Ovary (tissue), 7 donors: ENCODE measurements at regions not wholly inside any gene's neighbourhood (a gene's known extent, or its start where the extent isn't known, plus 50 kb on each side); places are given as distances from the start of the nearest gene placed in this dataset.
A peak's percentile ranks its signal among the peaks of the same experiment; 100 is the strongest.

ENCODE experiments used
- DNase-seq, 5 donors: peaks; one replicate each; pipeline ENCODE4 v3.0.0-alpha.2; 2019 to 2020
- H3K27ac ChIP-seq, 2 donors: fragments of 200-600 bp; one replicate each; pipeline versions ENCODE4 v1.5.1 to v1.8.0; 2019 to 2022
- H3K27me3 ChIP-seq: fragments of 200-600 bp; one replicate; pipeline ENCODE4 v1.8.0; 2022
- H3K36me3 ChIP-seq: fragments of 200-600 bp; sonication (generic); one replicate; pipeline ENCODE4 v1.5.1; 2019
- H3K4me1 ChIP-seq: one replicate; pipeline ENCODE4 v1.8.1; 2013; ENCODE audit warnings: mild to moderate bottlenecking, moderate library complexity; ENCODE audit not compliant: insufficient read depth
- H3K4me3 ChIP-seq: fragments of 200-600 bp; sonication (generic); one replicate; pipeline ENCODE4 v1.5.1; 2017
- H3K9me3 ChIP-seq, 2 donors: fragments of 200-600 bp in 1 of 2; sonication (generic) in 1 of 2; one replicate each; pipeline versions ENCODE4 v1.5.1 to v1.8.1; 2013 to 2019; ENCODE audit warnings: mild to moderate bottlenecking in 1 of 2, moderate library complexity in 1 of 2
- EP300 ChIP-seq: sonication (generic); formaldehyde crosslinking; IDR thresholded peaks from one replicate; pipeline ENCODE4 v1.6.1; 2017; ENCODE audit warnings: antibody characterized with exemption
- POLR2A ChIP-seq: fragments of 450-650 bp; IDR thresholded peaks from one replicate; pipeline ENCODE4 v1.6.1; 2017; ENCODE audit warnings: antibody characterized with exemption, mild to moderate bottlenecking, moderate library complexity
- WGBS, 3 donors: extraction: QIAGEN DNeasy Blood & Tissue Kit in 1 of 3; methylation state at CpG; one replicate each; pipeline versions ENCODE4 v1.1.5 to v1.1.7; 2013 to 2017; 5-methylcytosine and 5-hydroxymethylcytosine counted together
- intact Hi-C, 4 donors: fragments of 100-400 bp; cut with DNase I; formaldehyde crosslinking; loops; one replicate each; pipeline versions ENCODE4 v1.11.0 to v1.15.1; 2022 to 2023
- TF ChIP-seq, protein P1 (sequence below), 3 donors: fragments of 450-650 bp in 2 of 3; fragments of 200-600 bp in 1 of 3; IDR thresholded peaks; one replicate each; pipeline versions ENCODE4 v1.5.1 to v1.8.0; 2016 to 2022; ENCODE audit warnings: antibody characterized with exemption in 3 of 3, mild to moderate bottlenecking in 1 of 3
- donor health status: DM: no; HTN: no; CAD: no; lungs with moderate emphysema.
- donor health status: DM: no; HTN: no; CAD: no.
- donor health status: Bipolar disorder and iron deficiency.
- donor health status: DM: no; HTN: no; CAD: no.
- donor health status: DM: yes; HTN: yes; CAD: no.

DNA sequence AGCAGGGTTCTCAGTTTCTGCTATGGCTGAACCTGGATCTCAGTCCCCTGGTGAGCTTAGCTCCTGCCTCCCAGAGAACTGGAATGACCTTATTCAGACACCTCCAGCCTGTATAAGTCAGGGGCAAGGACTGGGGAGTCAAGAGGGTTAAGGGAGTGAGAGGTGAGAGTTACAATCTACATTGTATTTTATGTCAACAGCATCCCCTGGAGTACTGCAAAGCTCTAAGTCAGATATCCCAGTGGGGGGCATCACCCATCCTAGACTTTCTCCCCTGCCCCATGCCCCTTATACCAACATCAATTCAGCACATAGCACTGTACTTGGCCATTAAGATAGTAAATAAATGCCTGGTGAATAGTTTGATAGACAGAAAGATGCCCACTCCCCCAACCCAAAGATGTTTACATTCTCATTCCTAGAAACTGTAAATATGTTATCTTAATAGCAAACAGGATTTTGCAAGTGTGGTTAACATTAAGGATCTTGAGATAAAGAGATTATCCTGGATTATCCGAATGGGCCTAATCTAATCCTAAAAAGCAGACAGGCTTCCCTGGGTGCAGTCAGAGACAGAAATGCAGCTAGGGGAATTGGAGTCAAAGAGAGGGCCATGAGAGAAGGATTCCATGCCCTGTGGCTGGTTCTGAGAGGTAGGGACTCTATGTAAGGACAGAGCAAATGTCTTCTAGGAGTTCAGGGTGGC is 132.3 kb upstream of the RASGRP1 start:
- WGBS, 3 donors, result 56 to 79% (median 66%) methylated on average over 1 of the region's 1 CpG
- TF ChIP-seq POLR2A, result no peak
- TF ChIP-seq, protein P1, sequence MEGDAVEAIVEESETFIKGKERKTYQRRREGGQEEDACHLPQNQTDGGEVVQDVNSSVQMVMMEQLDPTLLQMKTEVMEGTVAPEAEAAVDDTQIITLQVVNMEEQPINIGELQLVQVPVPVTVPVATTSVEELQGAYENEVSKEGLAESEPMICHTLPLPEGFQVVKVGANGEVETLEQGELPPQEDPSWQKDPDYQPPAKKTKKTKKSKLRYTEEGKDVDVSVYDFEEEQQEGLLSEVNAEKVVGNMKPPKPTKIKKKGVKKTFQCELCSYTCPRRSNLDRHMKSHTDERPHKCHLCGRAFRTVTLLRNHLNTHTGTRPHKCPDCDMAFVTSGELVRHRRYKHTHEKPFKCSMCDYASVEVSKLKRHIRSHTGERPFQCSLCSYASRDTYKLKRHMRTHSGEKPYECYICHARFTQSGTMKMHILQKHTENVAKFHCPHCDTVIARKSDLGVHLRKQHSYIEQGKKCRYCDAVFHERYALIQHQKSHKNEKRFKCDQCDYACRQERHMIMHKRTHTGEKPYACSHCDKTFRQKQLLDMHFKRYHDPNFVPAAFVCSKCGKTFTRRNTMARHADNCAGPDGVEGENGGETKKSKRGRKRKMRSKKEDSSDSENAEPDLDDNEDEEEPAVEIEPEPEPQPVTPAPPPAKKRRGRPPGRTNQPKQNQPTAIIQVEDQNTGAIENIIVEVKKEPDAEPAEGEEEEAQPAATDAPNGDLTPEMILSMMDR (IDR thresholded peaks at IDR 0.05), result no peak
- no peak for TF ChIP-seq EP300
- Histone ChIP-seq H3K36me3 (no peaks in the 10 kb centered on the region), H3K9me3 (no peaks in the 10 kb centered on the region), H3K4me1 (no peaks in the 10 kb centered on the region), H3K27me3 (no peaks in the 10 kb centered on the region), H3K27ac (no peak overlapping the region), H3K4me3 (no peak overlapping the region)
- DNase-seq, result no peak
- intact Hi-C loops, result no loop called here

DNA sequence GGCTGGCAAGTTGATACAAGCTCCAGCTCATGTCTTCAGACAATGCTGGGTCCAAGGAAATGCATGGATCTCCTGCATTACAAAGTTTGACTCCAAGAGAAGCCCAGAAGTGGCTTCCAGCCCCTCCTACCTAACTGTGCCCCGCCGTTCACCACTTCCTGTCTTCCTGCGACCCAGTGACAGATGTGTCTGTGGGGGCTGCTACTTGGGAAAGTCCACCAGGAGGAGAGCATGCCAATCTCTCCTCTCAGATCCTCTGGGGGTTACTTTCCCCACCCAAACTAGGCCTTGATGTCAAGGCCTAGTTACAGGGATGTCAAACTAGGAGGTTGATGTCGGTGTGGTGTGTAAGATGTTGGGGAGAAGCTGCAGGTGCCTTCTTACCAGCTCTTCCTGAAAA is 133.6 kb upstream of the RASGRP1 start:
- H3K36me3 ChIP-seq, result no peaks in the 10 kb centered on the region
- H3K4me3 ChIP-seq, result no peak overlapping the region
- no peaks in the 10 kb centered on the region for H3K27me3 ChIP-seq
- no peaks in the 10 kb centered on the region for H3K9me3 ChIP-seq
- DNase-seq, result no peak
- TF ChIP-seq EP300 (no peak), POLR2A (no peak)
- TF ChIP-seq, protein P1 (IDR thresholded peaks at IDR 0.05), result no peak
- H3K4me1 ChIP-seq, result no peaks in the 10 kb centered on the region
- 62 to 67% (median 65%) methylated on average over 4 of the region's 4 CpGs for WGBS, 3 donors
- H3K27ac ChIP-seq, result no peak overlapping the region
- intact Hi-C loops, result no loop called here

DNA sequence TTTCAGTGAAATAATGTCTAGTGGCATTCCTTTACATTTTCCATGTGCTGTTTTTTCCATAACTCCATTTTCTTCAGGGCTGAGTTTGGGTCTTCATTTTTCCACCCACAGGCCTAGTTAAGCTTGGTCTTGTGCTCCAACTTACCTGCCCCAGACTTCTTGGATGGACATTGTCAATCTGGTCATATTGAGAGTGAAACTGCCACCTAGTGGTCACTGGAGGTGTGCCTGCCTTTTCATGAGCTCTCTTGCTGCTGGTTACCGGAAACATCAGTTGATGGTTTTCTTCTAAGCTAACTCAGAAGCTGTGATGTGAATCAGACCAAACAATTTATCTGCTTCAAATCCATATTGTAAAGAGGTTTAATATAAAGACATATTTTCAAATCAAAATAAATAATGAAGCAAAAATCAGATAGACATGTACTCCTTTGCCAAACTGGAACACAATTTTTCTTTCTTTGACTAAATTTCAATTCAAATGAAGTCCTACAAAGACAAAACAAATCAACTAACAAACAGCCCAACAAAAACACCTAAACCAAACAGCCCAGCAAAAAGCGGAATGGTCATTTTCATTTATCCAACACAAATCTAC is 135.1 kb upstream of the RASGRP1 start:
- peak in 1 of 5 donors; percentile 34 for DNase-seq
- no peaks in the 10 kb centered on the region for H3K4me1 ChIP-seq
- 69 to 78% (median 75%) methylated on average over 2 of the region's 2 CpGs for WGBS, 3 donors
- TF ChIP-seq EP300 (no peak), POLR2A (no peak)
- TF ChIP-seq, protein P1 (IDR thresholded peaks at IDR 0.05), result peak in 2 of 3 donors; percentile 28 to 33
- no peaks in the 10 kb centered on the region for H3K27me3 ChIP-seq
- no peaks in the 10 kb centered on the region for H3K9me3 ChIP-seq
- no peak overlapping the region for H3K27ac ChIP-seq
- H3K4me3 ChIP-seq, result no peak overlapping the region
- H3K36me3 ChIP-seq, result no peaks in the 10 kb centered on the region
- intact Hi-C loops, result loop anchor here in 2 of 4 donors (10.0 kb wide), 1 partner anchor 1055 kb away; no protein-coding TSS in a partner anchor

DNA sequence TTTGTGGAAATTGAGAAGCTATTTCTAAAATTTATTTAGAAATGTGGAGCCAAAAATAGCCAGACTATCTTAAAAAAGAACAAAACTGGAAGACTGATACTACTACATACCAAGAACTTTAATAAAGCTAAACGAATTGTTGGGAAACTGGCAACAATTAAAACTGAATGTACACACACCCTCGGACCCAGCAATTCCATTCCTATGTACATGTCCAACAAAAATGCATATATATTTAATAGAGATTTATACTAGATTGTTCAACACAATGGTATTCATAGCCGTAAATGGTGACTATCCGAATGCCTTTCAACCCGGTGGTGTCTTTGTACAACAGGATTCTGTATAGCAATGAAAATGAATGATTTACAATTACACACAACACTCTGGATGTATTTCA is 136.5 kb upstream of the RASGRP1 start:
- TF ChIP-seq POLR2A (no peak), EP300 (no peak)
- TF ChIP-seq, protein P1 (IDR thresholded peaks at IDR 0.05), result no peak
- Histone ChIP-seq H3K27ac (no peak overlapping the region), H3K36me3 (no peaks in the 10 kb centered on the region), H3K4me1 (no peaks in the 10 kb centered on the region), H3K4me3 (no peak overlapping the region), H3K27me3 (no peaks in the 10 kb centered on the region), H3K9me3 (no peaks in the 10 kb centered on the region)
- 60 to 69% (median 60%) methylated on average over 5 of the region's 5 CpGs for WGBS, 3 donors
- intact Hi-C loops, result loop anchor here in 2 of 4 donors (10.0 kb wide), 1 partner anchor 1054 kb away; no protein-coding TSS in a partner anchor
- no peak for DNase-seq
